Activated CD4-positive, alpha-beta T cell treated with anti-CD3 and anti-CD28 coated beads, Interleukin-2, amount 10 ng/mL, durations not matched to agents 7 days and 5 days (primary cell): ENCODE measurements at regions not wholly inside any gene's neighbourhood (a gene's known extent, or its start where the extent isn't known, plus 50 kb on each side); places are given as distances from the start of the nearest gene placed in this dataset.

Experiments used
- CTCF ChIA-PET: fragments of 350-600 bp; sonication (Branson Sonifier 250); formaldehyde crosslinking; loops from one replicate; lab custom pipeline; 2021; ENCODE audit warnings: antibody characterized with exemption; lab: Charles Lee
- POLR2A ChIA-PET: fragments of 350-600 bp; sonication (Branson Sonifier 250); formaldehyde crosslinking; loops from one replicate; lab custom pipeline; 2021; ENCODE audit warnings: antibody characterized with exemption; lab: Charles Lee
- DNase-seq: peaks from one replicate; pipeline ENCODE4 v3.0.0-alpha.2; 2020
- H3K27ac Mint-ChIP-seq: one replicate; pipeline ENCODE4 v1.8.0; 2021; ENCODE audit warnings: mild to moderate bottlenecking, moderate library complexity, mixed read lengths
- H3K27me3 Mint-ChIP-seq: one replicate; pipeline ENCODE4 v1.8.0; 2021; ENCODE audit warnings: mixed read lengths
- H3K36me3 Mint-ChIP-seq: one replicate; pipeline ENCODE4 v1.8.0; 2021; ENCODE audit warnings: low read depth, mixed read lengths
- H3K4me1 Mint-ChIP-seq: one replicate; pipeline ENCODE4 v1.8.0; 2021; ENCODE audit warnings: mixed read lengths
- H3K4me3 Mint-ChIP-seq: one replicate; pipeline ENCODE4 v1.8.0; 2021; ENCODE audit warnings: mild to moderate bottlenecking, moderate library complexity, mixed read lengths
- H3K9me3 Mint-ChIP-seq: one replicate; pipeline ENCODE4 v1.8.0; 2021; ENCODE audit warnings: mixed read lengths

DNA sequence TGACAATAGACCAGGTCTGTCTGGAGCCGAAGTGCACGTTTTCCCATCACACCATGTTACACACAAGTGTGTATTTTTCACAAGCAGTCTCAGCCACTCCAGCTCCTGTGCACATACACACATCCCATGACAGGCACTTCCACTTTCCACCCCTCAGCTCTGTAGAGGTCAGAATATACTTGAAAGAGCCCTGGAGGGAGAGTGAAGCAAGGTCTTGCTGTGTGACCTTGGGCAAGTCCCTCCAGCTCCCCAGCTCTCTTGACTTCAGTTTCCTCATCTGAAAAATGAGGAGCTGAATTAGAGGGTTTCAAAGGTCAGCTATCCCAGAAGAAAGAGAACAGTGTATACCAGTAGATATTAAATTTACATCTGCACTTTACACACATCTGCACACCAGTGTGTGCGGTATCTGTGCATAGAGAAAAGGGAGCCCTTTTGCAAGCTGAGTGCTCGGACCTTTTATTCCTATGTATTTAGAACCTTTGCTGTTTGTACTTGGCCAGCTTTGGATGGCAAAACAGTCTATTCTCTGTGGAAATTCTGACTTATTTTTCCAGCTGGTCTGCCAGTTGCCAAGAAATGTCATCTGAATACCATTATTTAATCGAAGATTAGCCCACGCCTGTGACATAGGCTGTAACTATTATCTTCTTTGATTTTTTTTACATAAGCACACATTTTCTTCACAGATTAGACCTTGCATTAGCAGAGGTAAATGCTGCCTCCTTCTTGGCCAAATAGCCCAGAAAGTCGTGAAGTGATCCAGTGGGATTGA is 528.0 kb downstream of the BNC2 start:
- Mint-ChIP-seq H3K9me3 (no peaks in the 10 kb centered on the region), H3K4me3 (no peak overlapping the region)

DNA sequence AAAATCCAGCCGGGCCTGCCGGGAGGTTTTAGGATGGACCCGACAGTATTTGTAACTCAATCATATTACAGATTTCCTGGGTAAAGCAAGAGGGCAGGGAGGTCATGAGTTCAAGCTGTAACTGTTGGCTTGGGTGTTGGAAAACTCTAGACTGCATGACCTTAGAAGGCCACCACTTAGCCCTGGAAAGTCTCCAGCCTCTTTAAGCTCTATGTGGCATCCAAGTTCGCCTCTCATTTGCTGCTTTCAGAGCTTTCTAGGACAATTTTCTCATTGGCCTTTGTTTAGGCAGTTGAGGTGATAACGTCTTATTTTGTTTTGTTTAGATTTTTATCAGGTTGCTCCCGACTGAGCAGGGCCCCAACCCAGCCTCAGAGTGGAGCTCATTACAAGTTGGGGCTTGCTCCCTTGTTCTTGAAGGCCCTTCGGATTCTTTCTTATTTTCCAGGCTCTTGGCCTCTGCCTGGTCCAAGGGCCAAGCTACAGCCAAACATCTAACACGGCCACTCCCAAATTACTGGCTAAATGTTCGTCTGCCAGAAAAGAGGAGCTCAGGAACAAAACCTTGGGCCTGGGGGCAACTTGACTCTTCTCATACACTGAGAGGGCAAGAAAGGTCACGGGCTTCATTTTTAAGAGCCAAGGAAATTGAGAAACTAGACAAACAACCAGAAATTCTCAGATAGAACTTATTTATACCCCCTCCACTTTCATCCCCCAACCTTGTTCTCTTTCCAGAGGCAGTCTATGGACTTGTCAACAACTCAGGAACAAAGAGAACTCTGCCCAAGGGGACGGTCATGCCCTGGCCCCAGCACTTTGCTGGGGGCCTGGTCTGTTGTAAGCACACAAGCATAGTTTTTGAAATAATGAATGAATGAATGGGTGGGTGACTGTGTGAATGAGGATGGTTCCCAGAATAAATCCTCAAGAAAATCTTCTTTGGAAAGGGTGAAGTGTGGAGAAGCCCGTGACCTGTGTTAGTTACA is 526.9 kb downstream of the BNC2 start:
- Mint-ChIP-seq H3K27me3 (no peaks in the 10 kb centered on the region), H3K9me3 (no peaks in the 10 kb centered on the region), H3K4me3 (no peak overlapping the region), H3K4me1 (no peaks in the 10 kb centered on the region), H3K27ac (no peak overlapping the region), H3K36me3 (no peaks in the 10 kb centered on the region)
- POLR2A ChIA-PET: no interaction called here
- CTCF ChIA-PET: interaction anchor here (1.1 kb wide), 1 partner anchor 37 kb away, joined by 3 read pairs; no protein-coding TSS in a partner anchor
- no peak for DNase-seq

More for the DNA sequence above, 528.0 kb downstream of the BNC2 start:
- H3K27me3 Mint-ChIP-seq: no peaks in the 10 kb centered on the region
- no peaks in the 10 kb centered on the region for H3K36me3 Mint-ChIP-seq
- no peaks in the 10 kb centered on the region for H3K4me1 Mint-ChIP-seq
- CTCF ChIA-PET: interaction anchor here (1.1 kb wide), 1 partner anchor 36 kb away, joined by 3 read pairs; no protein-coding TSS in a partner anchor
- no peak for DNase-seq
- no peak overlapping the region for H3K27ac Mint-ChIP-seq
- POLR2A ChIA-PET: interaction anchor here (0.6 kb wide), 1 partner anchor 143 kb away, joined by 8 read pairs; no protein-coding TSS in a partner anchor

DNA sequence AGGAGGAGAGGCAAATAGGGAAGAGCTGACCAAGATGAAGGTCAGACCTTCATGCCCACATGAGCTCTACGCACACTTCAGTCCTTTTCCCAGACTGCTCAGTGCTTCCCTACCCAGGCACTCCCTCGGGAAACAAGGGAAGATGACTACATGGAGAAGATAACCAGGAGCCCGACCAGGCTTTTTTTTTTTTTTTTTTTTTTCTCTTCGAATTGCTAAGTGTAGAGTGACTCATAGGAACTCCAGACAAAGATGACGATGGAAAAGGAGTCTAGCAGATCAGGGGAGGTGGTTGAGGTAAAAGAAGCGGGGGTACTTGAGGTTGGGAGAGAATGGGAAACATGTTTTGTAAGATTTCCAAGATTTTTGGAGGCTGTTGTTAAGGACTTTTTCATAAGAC is 526.1 kb downstream of the BNC2 start:
- Mint-ChIP-seq H3K27me3 (no peaks in the 10 kb centered on the region), H3K4me3 (no peak overlapping the region), H3K9me3 (no peaks in the 10 kb centered on the region), H3K36me3 (no peaks in the 10 kb centered on the region), H3K27ac (no peak overlapping the region), H3K4me1 (no peaks in the 10 kb centered on the region)
- CTCF ChIA-PET: no interaction called here
- POLR2A ChIA-PET: no interaction called here
- DNase-seq: no peak

DNA sequence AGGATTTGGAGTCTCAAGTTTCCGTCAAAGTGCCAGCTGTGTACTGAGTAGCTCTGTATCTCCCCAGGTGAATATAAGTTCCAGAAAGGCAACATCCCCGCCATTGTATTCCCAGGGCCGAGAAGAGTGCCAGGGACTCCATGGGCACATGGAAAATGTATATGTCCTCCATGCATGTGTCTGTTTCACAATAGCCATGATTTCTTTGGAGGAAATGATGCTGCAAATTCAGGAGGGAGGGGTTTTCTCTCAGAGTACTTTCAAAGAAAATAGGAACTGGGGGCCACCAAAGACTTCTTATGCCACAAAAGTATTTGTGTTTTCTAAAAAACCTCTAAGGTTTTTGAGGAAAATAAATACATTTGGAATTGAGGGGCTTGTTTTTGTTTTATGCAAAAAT is 524.6 kb downstream of the BNC2 start:
- no peak for DNase-seq
- Mint-ChIP-seq H3K4me1 (no peaks in the 10 kb centered on the region), H3K27me3 (no peaks in the 10 kb centered on the region), H3K4me3 (no peak overlapping the region), H3K27ac (no peak overlapping the region), H3K9me3 (no peaks in the 10 kb centered on the region), H3K36me3 (no peaks in the 10 kb centered on the region)
- POLR2A ChIA-PET: no interaction called here
- CTCF ChIA-PET: no interaction called here

DNA sequence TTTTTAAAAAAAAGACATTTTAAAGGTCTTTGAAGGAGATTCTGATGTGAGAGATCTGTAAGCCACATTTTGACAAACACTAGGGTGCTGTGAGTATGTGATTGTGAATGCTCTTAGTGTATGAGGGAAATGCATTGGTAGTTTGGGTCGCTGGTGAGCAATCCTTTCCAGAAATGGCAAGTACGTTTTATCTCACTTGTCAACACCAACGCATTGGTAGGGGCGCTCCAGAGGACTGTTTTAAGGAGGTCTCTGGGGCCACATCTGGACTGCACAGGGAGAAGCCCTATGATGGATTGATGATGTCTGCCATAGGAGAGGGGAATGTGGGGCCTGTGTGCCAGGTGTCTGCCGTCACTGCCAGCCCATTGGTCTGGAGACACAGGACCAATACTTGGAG is 522.6 kb downstream of the BNC2 start:
- ChIA-PET POLR2A (no interaction called here), CTCF (no interaction called here)
- Mint-ChIP-seq H3K4me1 (no peaks in the 10 kb centered on the region), H3K27me3 (no peaks in the 10 kb centered on the region), H3K4me3 (no peak overlapping the region), H3K9me3 (no peaks in the 10 kb centered on the region), H3K36me3 (no peaks in the 10 kb centered on the region), H3K27ac (no peak overlapping the region)
- no peak for DNase-seq

DNA sequence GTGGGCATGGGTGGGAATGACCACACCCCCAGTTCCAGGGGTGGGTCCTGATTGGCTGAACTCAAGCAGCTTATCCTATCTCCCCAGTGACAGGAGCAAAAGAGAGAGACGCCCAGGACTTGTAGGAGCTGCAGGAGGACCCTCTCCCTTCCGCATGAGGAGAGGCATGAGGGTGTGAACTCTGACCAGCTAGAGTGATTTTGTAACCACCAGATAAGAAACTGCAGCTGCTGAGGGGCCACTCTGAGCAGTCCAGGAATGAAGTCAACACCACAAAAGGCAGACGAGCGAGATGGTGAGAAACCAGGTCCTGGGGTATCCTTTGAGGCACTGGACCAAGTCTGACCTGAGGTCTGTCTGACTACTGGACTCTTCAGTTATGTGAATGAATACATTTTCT is 521.9 kb downstream of the BNC2 start:
- no peak for DNase-seq
- Mint-ChIP-seq H3K27me3 (no peaks in the 10 kb centered on the region), H3K36me3 (no peaks in the 10 kb centered on the region), H3K27ac (no peak overlapping the region), H3K4me1 (no peaks in the 10 kb centered on the region), H3K9me3 (no peaks in the 10 kb centered on the region), H3K4me3 (no peak overlapping the region)
- ChIA-PET POLR2A (no interaction called here), CTCF (no interaction called here)

DNA sequence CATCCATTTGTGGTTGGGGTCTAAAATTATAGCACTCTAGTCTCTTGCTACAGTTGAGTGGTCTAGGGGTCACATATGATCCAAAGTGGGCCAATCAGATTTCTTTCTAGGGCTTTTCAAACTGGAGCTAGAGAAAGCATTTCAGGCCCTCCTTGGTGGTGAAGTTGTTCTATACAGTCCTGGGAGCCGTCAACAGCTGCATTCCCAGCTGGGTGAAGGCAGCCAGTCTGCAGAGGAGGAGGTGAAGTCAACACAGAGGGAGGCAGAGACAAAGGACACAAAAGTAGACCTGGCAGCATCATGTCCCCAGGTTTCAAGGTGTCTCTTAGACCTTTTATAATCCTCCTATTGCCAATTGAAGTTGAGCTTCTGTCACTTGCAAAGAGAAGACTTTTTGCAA is 518.2 kb downstream of the BNC2 start:
- ChIA-PET CTCF (no interaction called here), POLR2A (no interaction called here)
- no peaks in the 10 kb centered on the region for H3K4me1 Mint-ChIP-seq
- no peak overlapping the region for H3K27ac Mint-ChIP-seq
- H3K9me3 Mint-ChIP-seq: peaks cover under 1% of the 10 kb centered on the region
- H3K4me3 Mint-ChIP-seq: no peak overlapping the region
- no peaks in the 10 kb centered on the region for H3K27me3 Mint-ChIP-seq
- no peaks in the 10 kb centered on the region for H3K36me3 Mint-ChIP-seq
- DNase-seq: no peak

DNA sequence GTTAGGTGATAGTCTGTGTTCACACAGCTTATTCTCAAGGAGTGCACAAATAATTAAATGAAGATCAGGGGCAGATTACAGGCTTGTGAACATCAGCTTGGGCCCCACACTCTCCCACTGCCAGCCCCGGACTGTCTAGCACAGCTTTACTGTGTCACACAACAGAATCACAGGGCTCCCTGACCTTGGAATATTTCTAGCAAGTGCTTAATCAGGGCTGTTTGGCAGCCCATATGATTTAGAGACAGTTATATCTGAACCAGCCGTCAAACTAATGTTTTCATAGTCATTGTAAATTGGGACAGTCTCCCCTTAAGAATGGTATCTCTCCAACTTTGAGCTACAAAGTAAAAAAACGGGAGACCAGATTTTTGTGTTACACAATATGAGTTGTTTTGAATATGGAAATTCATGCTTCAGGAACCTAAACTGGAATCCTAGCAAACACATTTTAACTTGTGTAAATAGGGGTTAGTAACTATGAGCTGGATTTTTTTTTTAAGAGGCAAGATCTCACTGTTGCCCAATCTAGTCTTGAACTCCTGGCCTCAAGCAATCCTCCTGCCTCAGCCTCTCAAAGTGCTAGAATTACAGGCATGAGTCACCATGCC is 517.6 kb downstream of the BNC2 start:
- no peaks in the 10 kb centered on the region for H3K36me3 Mint-ChIP-seq
- no peaks in the 10 kb centered on the region for H3K4me1 Mint-ChIP-seq
- no peak overlapping the region for H3K4me3 Mint-ChIP-seq
- DNase-seq: no peak
- no peaks in the 10 kb centered on the region for H3K27me3 Mint-ChIP-seq
- H3K27ac Mint-ChIP-seq: no peak overlapping the region
- CTCF ChIA-PET: no interaction called here
- POLR2A ChIA-PET: no interaction called here
- H3K9me3 Mint-ChIP-seq: peaks cover 2% of the 10 kb centered on the region

DNA sequence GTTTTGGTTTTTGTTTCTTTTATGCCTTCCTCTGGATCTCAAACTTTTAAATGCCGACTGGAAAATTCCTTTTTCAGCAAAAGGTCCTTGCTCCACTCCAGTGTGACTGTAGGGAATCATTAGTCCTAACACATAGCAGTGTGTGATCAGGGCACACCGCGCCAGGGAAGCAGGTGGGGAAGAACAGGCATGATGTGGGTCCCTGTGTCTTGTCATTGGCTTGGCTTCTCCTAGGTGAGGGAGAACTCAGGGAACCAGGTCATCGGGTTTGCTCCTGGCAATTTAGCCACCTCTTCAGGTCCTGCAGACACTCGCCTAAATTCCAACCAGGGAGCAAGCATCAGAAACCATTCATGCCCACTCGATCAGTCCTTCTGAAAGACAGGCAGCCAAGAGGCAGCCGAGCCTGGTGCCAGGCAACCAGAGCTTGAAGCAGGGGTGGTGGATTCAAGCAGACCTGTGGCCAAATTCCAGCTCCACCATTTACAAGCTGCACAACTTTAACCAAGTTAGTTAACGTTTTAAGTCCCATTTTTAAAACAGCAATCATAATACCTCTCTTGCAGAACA is 514.2 kb downstream of the BNC2 start:
- H3K27ac Mint-ChIP-seq: no peak overlapping the region
- ChIA-PET CTCF (no interaction called here), POLR2A (no interaction called here)
- no peak overlapping the region for H3K4me3 Mint-ChIP-seq
- peaks cover 4% of the 10 kb centered on the region for H3K9me3 Mint-ChIP-seq
- H3K36me3 Mint-ChIP-seq: no peaks in the 10 kb centered on the region
- H3K4me1 Mint-ChIP-seq: no peaks in the 10 kb centered on the region
- no peak for DNase-seq
- no peaks in the 10 kb centered on the region for H3K27me3 Mint-ChIP-seq

DNA sequence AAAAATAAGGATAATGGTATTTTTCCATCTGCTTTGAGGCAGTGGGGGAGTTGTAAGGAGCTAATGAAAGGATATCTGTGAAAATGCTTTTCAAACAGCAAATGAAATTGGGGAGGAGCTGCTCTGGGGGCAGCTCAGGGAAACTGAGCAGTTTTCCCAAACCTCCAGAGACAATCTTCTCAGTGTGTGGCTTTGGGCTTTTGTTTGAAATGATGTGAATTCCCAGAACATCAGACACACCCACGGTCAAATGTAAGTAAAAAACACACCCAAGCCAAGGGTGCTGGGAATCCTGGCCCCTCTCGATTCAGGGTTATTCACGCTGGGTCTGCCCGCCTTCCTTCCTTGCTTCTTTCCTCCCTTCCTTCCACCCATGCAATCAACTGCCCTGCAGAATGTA is 512.6 kb downstream of the BNC2 start:
- H3K27ac Mint-ChIP-seq: no peak overlapping the region
- no peaks in the 10 kb centered on the region for H3K36me3 Mint-ChIP-seq
- DNase-seq: no peak
- H3K4me1 Mint-ChIP-seq: no peaks in the 10 kb centered on the region
- H3K27me3 Mint-ChIP-seq: no peaks in the 10 kb centered on the region
- peaks cover 4% of the 10 kb centered on the region for H3K9me3 Mint-ChIP-seq
- no peak overlapping the region for H3K4me3 Mint-ChIP-seq
- POLR2A ChIA-PET: no interaction called here
- CTCF ChIA-PET: no interaction called here

DNA sequence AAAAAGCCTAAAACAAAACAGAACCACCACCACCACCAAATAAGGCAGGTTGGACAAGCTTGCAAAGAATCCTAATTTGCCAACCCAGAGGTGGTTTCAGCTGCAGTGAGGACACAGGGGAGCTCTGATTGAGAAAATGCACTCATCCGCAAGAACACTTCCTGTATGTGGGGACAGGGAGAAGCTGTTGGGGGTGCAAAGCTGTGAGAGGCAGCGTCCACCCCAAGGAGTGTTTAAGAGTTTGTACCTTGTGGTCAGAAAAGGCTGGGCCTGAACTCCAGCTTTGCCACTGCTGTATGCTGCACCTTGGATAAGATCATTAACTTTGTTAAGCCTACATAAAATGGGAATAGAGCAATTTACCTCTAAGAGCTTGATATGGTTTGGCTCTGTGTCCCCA is 511.7 kb downstream of the BNC2 start:
- POLR2A ChIA-PET: no interaction called here
- CTCF ChIA-PET: no interaction called here

More for the DNA sequence above, 511.7 kb downstream of the BNC2 start:
- peak overlapping the region; percentile 41 for H3K27ac Mint-ChIP-seq
- H3K9me3 Mint-ChIP-seq: peaks cover 4% of the 10 kb centered on the region
- no peak overlapping the region for H3K4me3 Mint-ChIP-seq
- H3K36me3 Mint-ChIP-seq: no peaks in the 10 kb centered on the region
- H3K27me3 Mint-ChIP-seq: no peaks in the 10 kb centered on the region
- DNase-seq: no peak
- H3K4me1 Mint-ChIP-seq: no peaks in the 10 kb centered on the region
